GM10248 (cell line): ENCODE measurements at regions not wholly inside any gene's neighbourhood (a gene's known extent, or its start where the extent isn't known, plus 50 kb on each side); places are given as distances from the start of the nearest gene placed in this dataset.

Experiments
- CTCF ChIA-PET: fragments of 300-600 bp; sonication (Branson Sonifier 250); formaldehyde crosslinking; extraction: SDS; loops from one replicate; lab custom pipeline; 2021; ENCODE audit warnings: antibody characterized with exemption; lab: Yijun Ruan, JAX
- POLR2A ChIA-PET: fragments of 350-650 bp; sonication (Branson Sonifier 250); formaldehyde crosslinking; extraction: SDS; loops from one replicate; lab custom pipeline; 2020; ENCODE audit warnings: antibody characterized with exemption; lab: Yijun Ruan, JAX
- DNase-seq: peaks from one replicate; pipeline ENCODE4 v3.0.0; 2012; ENCODE audit errors: extremely low spot score
- CTCF ChIP-seq: IDR thresholded peaks from 2 replicates; pipeline ENCODE4 v1.5.1; 2012; ENCODE audit warnings: mild to moderate bottlenecking, low read depth; ENCODE audit errors: extremely low read depth, missing control alignments, control extremely low read depth

- CTCF ChIA-PET: no interaction called here
- POLR2A ChIA-PET: no interaction called here
- no peak for DNase-seq
- no peak for TF ChIP-seq CTCF
These were observed 1022.0 kb downstream of the TBC1D22A start for GRCh38 chr22:47784367-47784983.

- no peak for TF ChIP-seq CTCF
- ChIA-PET POLR2A (no interaction called here), CTCF (no interaction called here)
- DNase-seq: no peak
These were observed 1021.2 kb downstream of the TBC1D22A start for GRCh38 chr22:47783433-47784366.

GRCh38 chr22:47782328-47783075 is 1020.1 kb downstream of the TBC1D22A start:
- POLR2A ChIA-PET: no interaction called here
- TF ChIP-seq CTCF: no peak
- no peak for DNase-seq
- CTCF ChIA-PET: no interaction called here

GRCh38 chr22:47781427-47782111 is 1019.1 kb downstream of the TBC1D22A start:
- DNase-seq: no peak
- TF ChIP-seq CTCF: no peak
- POLR2A ChIA-PET: no interaction called here
- CTCF ChIA-PET: no interaction called here

- ChIA-PET CTCF (no interaction called here), POLR2A (no interaction called here)
- DNase-seq: no peak
- no peak for TF ChIP-seq CTCF
These were observed 1018.6 kb downstream of the TBC1D22A start for GRCh38 chr22:47781024-47781423.
